ENCODE measurements at regions not wholly inside any gene's neighbourhood (a gene's known extent, or its start where the extent isn't known, plus 50 kb on each side); places are given as distances from the start of the nearest gene placed in this dataset.

GRCh38 chr11:97667057-97667456 lies 1277.2 kb downstream of the JRKL start:
- TF ChIP-seq POLR2A (IDR thresholded peaks at IDR 0.05) = no peak
- TF ChIP-seq, protein P1, sequence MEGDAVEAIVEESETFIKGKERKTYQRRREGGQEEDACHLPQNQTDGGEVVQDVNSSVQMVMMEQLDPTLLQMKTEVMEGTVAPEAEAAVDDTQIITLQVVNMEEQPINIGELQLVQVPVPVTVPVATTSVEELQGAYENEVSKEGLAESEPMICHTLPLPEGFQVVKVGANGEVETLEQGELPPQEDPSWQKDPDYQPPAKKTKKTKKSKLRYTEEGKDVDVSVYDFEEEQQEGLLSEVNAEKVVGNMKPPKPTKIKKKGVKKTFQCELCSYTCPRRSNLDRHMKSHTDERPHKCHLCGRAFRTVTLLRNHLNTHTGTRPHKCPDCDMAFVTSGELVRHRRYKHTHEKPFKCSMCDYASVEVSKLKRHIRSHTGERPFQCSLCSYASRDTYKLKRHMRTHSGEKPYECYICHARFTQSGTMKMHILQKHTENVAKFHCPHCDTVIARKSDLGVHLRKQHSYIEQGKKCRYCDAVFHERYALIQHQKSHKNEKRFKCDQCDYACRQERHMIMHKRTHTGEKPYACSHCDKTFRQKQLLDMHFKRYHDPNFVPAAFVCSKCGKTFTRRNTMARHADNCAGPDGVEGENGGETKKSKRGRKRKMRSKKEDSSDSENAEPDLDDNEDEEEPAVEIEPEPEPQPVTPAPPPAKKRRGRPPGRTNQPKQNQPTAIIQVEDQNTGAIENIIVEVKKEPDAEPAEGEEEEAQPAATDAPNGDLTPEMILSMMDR (IDR thresholded peaks at IDR 0.05) = no peak
- H3K27me3 ChIP-seq = no peaks in the 10 kb centered on the region

GRCh38 chr11:97683733-97684132 lies 1293.9 kb downstream of the JRKL start:
- no peak for DNase-seq
- peaks cover 0 to 9% (median 0%) of the 10 kb centered on the region in 4 donors for H3K9me3 ChIP-seq
- no peak overlapping the region for H3K27ac ChIP-seq
- H3K4me3 ChIP-seq = no peak overlapping the region
- H3K4me1 ChIP-seq = no peaks in the 10 kb centered on the region
- no peak for TF ChIP-seq POLR2A (IDR thresholded peaks at IDR 0.05)
- TF ChIP-seq, protein P1 (IDR thresholded peaks at IDR 0.05) = no peak
- H3K36me3 ChIP-seq = no peaks in the 10 kb centered on the region
- no peaks in the 10 kb centered on the region for H3K27me3 ChIP-seq

More at GRCh38 chr11:97667057-97667456, 1277.2 kb downstream of the JRKL start:
- no peak for DNase-seq
- Histone ChIP-seq H3K9me3 (peaks cover 0 to 14% (median 0%) of the 10 kb centered on the region in 4 donors), H3K27ac (no peak overlapping the region), H3K36me3 (no peaks in the 10 kb centered on the region), H3K4me3 (no peak overlapping the region), H3K4me1 (no peaks in the 10 kb centered on the region)

- DNase-seq = no peak
- Histone ChIP-seq H3K9me3 (peaks cover 0 to 4% (median 0%) of the 10 kb centered on the region in 4 donors), H3K27ac (no peak overlapping the region), H3K36me3 (no peaks in the 10 kb centered on the region), H3K4me1 (no peaks in the 10 kb centered on the region), H3K4me3 (no peak overlapping the region), H3K27me3 (no peaks in the 10 kb centered on the region)
- TF ChIP-seq, protein P1 (IDR thresholded peaks at IDR 0.05) = no peak
- no peak for TF ChIP-seq POLR2A (IDR thresholded peaks at IDR 0.05)
Observed at GRCh38 chr11:97684486-97685439, 1295.0 kb downstream of the JRKL start.

GRCh38 chr11:97685695-97686094 lies 1295.9 kb downstream of the JRKL start:
- TF ChIP-seq, protein P1 (IDR thresholded peaks at IDR 0.05) = no peak
- no peak for TF ChIP-seq POLR2A (IDR thresholded peaks at IDR 0.05)
- H3K9me3 ChIP-seq = peaks cover 0 to 4% (median 0%) of the 10 kb centered on the region in 4 donors

GRCh38 chr11:97687111-97687510 lies 1297.3 kb downstream of the JRKL start:
- H3K4me3 ChIP-seq = no peak overlapping the region
- peaks cover 0 to 4% (median 0%) of the 10 kb centered on the region in 4 donors for H3K9me3 ChIP-seq
- no peak for TF ChIP-seq POLR2A (IDR thresholded peaks at IDR 0.05)
- TF ChIP-seq, protein P1 (IDR thresholded peaks at IDR 0.05) = no peak
- no peak for DNase-seq
- no peak overlapping the region for H3K27ac ChIP-seq
- no peaks in the 10 kb centered on the region for H3K27me3 ChIP-seq
- H3K36me3 ChIP-seq = no peaks in the 10 kb centered on the region
- H3K4me1 ChIP-seq = no peaks in the 10 kb centered on the region

More at GRCh38 chr11:97685695-97686094, 1295.9 kb downstream of the JRKL start:
- no peaks in the 10 kb centered on the region for H3K27me3 ChIP-seq
- no peak for DNase-seq
- no peak overlapping the region for H3K4me3 ChIP-seq
- H3K27ac ChIP-seq = no peak overlapping the region
- H3K4me1 ChIP-seq = no peaks in the 10 kb centered on the region
- no peaks in the 10 kb centered on the region for H3K36me3 ChIP-seq

All from Peyer's patch (tissue), 4 donors.